Activated T-cell treated with anti-CD3 and anti-CD28 coated beads for 4 hours (primary cell): ENCODE measurements at regions not wholly inside any gene's neighbourhood (a gene's known extent, or its start where the extent isn't known, plus 50 kb on each side); places are given as distances from the start of the nearest gene placed in this dataset.
"Not testable (repeated sequence)": the region's sequence is repeated elsewhere in the genome, so short reads cannot be mapped to it uniquely, and the experiment has no call there.

ENCODE experiments used
- DNase-seq: peaks from one replicate; pipeline ENCODE4 v3.0.0-alpha.2; 2020

DNA sequence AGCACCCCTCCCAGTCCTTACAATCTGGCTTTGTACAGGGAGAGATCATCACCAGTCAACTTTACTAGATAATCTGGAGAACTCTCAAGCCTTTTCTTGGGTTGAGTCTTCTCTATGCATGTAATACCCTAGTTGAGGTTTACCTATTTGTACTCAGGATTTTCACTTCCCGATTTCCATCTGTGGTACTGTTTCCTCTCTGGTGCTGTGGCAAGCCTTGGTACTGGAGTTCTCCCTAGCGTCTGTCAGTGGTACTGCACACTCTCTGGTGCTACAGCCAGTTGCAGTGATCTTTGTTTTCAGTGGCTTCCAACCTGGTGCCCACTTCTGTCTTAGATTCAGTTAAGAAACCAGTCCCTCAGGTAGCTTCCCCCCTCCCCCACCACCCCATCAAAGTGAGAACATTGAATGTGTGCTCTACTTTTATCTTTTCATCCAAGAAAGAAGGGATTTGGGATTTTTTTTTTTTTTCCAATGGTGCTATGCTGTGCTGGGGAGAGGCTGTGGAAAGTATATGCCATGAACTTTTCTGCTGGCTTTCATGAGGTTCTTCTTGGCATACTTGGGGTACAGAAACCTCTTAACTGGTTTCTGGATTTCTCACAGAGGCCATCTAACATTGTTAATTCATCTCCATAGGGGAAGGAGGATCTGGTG, 69.4 kb upstream of the EVL start:
- peak; percentile 60 for DNase-seq

DNA sequence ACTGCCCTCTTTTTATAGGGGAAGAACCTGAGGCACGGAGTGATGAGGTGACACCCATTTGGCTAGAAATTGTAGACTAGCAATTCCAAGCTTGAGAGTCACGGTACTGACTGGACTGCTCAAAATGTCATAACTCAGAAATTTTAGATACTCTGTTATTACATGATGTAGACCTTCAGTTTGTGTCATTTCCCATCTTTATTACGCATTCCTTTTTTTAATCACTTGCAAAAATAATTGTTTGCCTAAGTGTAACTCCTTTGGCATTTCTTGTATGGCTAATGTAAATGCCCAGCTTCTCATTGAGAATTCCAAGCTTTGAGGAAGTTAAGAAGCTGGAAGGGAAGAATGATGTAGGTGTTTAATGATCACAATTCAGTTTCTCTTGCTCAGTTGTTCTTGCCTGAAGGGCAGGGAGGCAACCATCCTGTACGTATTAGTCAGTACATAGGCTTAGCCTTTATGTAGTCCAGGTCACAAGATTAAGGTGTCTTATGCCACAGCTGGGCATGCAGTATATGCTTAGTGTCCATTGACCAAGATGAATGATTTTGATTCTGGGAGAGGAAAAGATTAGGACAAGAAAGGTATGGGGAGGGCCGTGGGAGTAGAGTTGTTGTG, 68.2 kb upstream of the EVL start:
- DNase-seq: no peak

DNA sequence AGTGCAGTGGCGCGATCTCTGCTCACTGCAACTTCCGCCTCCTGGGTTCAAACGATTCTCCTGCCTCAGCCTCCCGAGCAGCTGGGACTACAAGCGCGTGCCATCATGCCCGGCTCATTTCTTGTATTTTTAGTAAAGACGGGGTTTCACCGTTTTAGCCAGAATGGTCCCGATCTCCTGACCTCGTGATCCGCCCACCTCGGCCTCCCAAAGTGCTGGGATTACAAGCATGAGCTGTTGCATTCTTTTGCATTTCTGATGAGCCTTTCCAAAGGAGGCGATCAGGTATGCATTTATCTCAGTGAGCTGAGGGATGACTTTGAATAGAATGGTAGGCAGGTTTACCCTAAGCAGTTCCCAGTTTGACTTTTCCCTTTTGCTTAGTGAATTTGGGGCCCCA, 64.8 kb upstream of the EVL start:
- not testable (repeated sequence) for DNase-seq

DNA sequence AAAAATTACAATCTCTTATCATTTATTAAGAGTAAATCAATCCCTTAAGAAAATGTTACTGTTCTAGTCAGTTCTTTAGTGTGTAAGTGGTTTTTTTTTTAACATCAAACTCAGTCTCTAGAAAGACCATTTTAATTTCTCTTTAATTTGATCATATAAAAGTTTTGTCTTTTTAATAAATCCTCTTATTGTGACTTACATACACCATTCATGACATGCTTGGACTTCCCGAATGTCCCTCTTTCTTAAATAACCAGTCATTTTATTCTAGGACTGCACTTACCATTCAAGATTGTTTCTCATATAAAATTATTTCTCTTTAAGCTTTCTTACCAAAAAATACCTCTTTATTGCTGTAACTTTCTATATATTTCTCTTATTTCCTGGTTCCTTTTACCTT, 60.8 kb upstream of the EVL start:
- no peak for DNase-seq

GRCh38 chr14:100007254-100007653, 58.0 kb upstream of the EVL start:
- DNase-seq: no peak

GRCh38 chr14:100009802-100010201, 55.4 kb upstream of the EVL start:
- DNase-seq: not testable (repeated sequence)

DNA sequence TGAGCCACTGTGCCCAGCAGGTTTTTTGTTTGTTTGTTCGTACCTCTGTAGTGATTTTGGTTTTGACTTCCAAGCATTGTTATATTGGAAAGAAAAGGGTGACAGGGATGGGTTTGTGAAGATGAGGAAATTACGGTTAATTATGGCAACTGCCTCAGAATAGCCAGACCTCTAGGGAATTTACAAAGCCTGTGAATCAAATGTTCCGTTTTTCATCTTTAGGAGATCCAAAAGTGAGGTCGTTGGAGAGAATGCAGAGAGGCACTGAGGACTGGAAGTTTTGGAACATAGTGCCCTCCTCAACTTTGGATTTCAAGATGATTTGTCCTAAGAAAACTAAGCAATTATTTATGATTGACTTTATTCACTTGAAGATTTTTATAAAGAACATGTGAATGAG, 54.5 kb upstream of the EVL start:
- no peak for DNase-seq

DNA sequence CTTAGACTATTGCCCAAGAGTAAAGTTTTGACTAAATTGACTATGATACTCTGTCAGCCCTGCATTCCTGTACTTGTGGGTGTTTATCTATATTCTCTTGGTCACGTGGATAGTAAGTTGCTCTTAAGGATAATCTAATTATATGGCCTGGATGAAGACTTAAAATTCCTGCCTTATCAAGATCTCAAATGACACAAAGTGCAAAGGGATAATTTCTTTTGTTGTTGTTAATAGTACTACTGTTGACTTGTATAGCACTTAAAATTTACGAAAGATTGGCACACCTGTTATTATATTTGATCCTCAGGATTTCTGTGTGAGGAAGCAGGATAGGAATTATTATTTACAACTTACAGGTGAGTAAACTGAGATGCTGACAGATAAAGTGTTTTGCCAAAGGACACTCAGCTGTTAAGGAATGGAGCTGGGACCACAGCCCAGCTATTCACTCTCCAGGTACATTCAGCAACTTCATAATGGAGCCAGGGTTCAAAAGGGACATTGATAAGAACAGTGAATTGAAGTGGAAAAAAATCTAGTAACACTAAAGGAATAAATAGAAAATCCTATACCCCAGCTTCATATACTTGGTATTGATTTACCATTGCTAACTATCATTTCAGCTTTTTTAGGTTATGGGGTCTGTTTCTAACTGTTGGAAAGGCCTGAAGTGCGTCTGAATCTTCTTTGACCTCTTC, 53.4 kb upstream of the EVL start:
- DNase-seq: no peak

DNA sequence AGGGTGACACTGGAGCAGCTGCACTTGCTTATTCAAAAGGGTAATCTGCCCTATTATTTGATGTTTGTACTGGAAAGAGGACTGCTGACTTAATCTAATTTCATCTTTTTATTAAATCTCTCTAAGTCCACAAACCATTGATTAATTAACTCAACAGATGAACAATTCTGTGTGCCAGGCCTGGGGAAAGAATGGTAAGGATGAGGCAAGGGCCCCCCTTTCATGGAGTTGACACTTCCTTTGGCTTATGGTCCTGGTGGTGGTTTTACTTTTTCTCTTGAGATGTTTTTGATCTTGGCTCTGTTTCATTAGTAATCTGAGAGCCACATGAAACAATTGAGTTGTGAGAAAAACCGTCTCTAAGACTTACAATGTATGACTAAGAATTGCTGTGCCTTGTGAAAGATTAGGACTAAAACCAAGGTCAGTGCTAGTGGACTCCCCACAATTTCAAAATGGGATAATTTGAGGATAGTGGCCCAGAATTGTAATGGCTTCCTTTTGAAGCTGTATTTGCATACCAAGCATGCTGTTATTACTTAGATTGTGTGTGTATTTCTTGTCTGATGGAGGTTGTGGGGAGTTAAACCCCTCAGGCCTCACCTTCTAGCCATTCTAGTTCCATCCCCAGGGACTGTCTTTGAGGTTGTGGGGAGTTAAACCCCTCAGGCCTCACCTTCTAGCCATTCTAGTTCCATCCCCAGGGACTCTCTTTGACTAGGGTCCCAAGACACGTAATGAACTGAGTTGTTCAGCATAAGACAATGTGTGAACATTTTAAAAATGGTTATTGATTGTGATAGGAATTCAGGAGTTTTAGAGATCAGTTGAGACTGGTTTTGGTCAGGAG, 52.5 kb upstream of the EVL start:
- DNase-seq: no peak

- no peak for DNase-seq
Measured at GRCh38 chr14:100015251-100015655, 50.0 kb upstream of the EVL start.
